Sciatic nerve (tissue), 2 donors: ENCODE measurements at regions not wholly inside any gene's neighbourhood (a gene's known extent, or its start where the extent isn't known, plus 50 kb on each side); places are given as distances from the start of the nearest gene placed in this dataset.

ENCODE experiments used
- ATAC-seq: fragments of 200-7000 bp; cut with Tn5 transposase; one replicate; pipeline ENCODE4 v1.9.1; 2020; ENCODE audit warnings: mild to moderate bottlenecking, moderate library complexity
- DNase-seq: peaks from one replicate; pipeline ENCODE4 v3.0.0-alpha.2; 2020; ENCODE audit warnings: low spot score
- intact Hi-C: fragments of 100-400 bp; cut with DNase I; formaldehyde crosslinking; loops from one replicate; pipeline ENCODE4 v1.14.2; 2022
- donor health status: DM: no; HTN: no; CAD: no.
- donor health status: DM: no; HTN: no; CAD: no.

DNA sequence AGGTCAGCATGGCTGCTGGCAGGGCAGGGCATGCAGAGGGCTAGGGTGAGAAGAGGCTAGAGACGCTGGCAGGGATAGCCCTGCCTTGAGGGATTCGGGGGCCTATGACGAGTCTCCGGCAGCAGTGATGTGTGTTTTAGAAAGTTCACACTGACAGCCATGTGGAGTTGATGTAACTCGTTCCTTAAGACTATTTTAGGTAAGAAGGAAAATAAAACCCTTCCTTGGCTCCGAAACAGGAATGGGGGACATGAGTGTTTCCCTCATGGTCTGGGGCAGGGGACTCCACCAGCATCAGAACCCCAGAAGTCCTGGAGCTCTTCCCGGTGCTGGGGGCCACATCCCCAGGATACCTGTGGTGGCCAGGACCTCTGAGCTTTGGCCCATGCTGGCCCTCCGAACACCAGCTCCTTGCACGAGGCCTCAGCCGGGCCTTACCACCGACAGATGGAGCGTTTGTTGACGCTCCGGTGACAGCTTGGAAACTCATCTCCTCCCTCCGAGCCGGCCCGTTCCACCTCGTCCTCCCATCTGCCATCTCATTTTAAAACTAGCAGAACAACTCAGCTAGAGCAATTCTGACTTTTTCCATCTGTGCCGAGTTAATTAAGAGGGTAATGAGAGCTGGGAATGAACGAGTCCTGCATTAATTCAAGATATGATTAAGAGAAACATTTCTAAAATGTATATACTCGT lies 337.7 kb downstream of the CDK5RAP2 start:
- intact Hi-C loops = no loop called here
- no peak for ATAC-seq
- DNase-seq = no peak

GRCh38 chr9:120236596-120236995 lies 343.4 kb downstream of the CDK5RAP2 start:
- intact Hi-C loops = no loop called here
- ATAC-seq (no peak), DNase-seq (no peak)

DNA sequence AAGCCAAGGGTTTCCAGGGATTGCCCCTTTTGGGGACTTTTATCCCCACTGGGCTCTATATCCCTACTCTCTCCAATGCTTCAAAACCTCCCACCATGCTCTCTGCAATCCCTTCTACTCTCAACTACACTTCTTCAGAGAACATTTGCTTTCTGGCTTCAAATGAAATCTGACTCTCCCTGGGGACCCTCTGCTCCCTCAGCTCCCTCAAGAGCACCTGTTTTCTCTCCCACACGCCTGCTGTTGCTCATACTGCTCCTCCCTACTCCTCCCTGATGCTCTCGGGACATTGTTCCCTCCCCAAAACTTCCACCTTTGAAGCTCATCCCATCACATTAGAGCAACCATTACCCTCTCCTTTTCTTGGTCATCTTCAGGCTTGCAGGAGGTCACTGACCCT lies 344.9 kb downstream of the CDK5RAP2 start:
- intact Hi-C loops = no loop called here

DNA sequence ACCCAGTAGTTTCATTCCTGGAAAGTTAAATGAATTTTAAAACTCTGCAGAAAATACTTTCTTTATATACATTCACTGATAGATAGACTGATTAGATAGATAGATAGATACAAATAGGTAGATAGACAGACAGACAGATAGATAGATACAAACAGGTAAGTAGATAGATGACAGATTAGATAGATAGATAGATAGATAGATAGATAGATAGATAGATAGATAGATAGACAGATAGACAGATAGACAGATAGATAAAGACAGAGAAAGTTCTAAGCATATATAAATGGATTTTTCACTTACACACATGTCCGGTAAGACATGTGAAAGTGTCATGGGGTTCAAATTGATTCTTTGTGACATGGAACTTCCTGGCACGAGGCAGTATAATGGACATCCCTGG lies 349.7 kb downstream of the CDK5RAP2 start:
- no peak for ATAC-seq
- intact Hi-C loops = no loop called here
- no peak for DNase-seq

More for the DNA sequence above, 344.9 kb downstream of the CDK5RAP2 start:
- ATAC-seq (no peak), DNase-seq (no peak)

DNA sequence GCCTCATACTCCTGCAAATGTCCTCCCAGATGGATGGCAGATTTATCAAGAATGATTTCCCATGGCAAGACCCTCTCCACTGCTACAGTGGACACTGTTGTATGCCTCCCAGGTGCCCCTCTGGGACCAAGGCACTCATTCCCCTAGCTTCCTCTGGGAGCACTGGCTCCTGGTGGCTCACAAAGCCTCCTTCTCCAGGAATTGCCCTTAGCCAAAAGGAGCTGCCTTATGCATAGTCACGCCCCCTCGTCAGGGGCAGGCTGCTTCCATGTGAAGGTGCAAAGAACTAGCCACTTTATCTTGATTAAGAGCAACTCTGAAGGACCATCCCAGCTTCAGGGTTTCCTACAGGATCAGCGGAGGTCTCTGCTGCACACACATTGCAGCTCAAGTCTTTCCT lies 358.1 kb downstream of the CDK5RAP2 start:
- intact Hi-C loops = no loop called here
- no peak for DNase-seq
- ATAC-seq = no peak

- no peak for ATAC-seq
- intact Hi-C loops = no loop called here
- DNase-seq = no peak
Observed at GRCh38 chr9:120214332-120214731, 365.6 kb downstream of the CDK5RAP2 start.

- intact Hi-C loops = no loop called here
- ATAC-seq = no peak
- no peak for DNase-seq
Observed at GRCh38 chr9:120212853-120213200, 367.1 kb downstream of the CDK5RAP2 start.

- ATAC-seq = no peak
- DNase-seq = no peak
- intact Hi-C loops = no loop called here
Observed at GRCh38 chr9:120212153-120212852, 367.7 kb downstream of the CDK5RAP2 start.

DNA sequence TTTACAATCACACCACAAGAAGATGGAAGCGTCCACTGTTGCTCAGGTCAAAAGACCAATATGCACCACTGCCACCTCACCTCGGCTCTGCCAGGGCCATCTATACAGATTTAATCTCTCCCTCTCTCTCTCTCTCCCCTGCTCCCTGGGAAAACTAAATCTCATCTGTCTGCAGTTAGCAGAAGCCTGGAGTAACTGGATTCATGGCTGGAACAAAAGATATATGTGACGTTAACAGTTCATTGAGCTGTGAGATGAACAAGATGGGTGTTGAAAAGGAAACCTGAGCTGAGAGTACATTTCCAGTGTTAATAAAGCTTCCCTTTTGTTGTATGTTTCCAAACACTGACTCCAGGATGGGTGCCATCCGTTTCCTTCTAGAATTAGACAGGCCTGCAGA lies 369.7 kb downstream of the CDK5RAP2 start:
- intact Hi-C loops = no loop called here
- DNase-seq (no peak), ATAC-seq (no peak)

- no peak for DNase-seq
- no peak for ATAC-seq
- intact Hi-C loops = no loop called here
Observed at GRCh38 chr9:120202856-120203654, 376.9 kb downstream of the CDK5RAP2 start.

DNA sequence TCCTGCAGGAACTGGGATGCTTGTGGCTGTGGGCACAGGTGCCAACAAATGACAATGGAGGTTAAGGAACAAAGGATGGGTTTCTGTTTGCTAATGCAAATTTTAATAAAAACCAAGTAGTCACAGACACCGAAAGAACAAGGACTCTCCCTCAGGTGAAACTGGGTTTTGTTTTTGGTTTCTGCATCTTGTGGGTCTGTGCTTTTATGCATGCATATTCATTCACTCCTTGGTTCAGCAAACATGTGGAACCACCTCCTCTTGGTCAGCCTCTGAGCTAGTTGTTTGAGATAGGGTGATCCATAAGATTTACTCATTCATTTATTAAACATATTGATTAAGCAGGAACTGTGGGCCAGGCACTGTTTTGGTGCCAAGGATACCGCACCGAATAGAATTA lies 381.9 kb downstream of the CDK5RAP2 start:
- intact Hi-C loops = no loop called here
- ATAC-seq = no peak

DNA sequence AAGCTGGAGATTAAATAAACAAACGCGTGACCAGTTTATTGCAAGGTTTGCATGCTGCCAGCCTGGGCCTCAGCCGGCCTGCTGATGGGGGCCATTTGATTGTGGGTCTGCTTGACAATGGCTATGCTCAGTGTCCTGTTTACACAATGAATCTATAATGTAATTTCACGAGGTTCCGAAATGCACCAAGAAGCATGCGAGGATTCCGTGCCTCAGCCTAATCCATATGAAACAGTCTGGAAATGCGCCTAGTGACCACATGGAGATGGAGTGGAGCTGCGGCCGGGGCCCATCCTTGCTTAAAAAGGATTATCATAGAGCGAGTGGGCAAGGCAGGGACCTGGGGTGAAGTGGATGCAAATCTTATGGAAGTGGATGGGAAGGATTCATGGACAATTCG lies 382.4 kb downstream of the CDK5RAP2 start:
- intact Hi-C loops = no loop called here
- ATAC-seq (no peak), DNase-seq (no peak)

More for the DNA sequence above, 381.9 kb downstream of the CDK5RAP2 start:
- no peak for DNase-seq

- intact Hi-C loops = no loop called here
- no peak for ATAC-seq
Observed at GRCh38 chr9:120191141-120191540, 388.8 kb downstream of the CDK5RAP2 start.

DNA sequence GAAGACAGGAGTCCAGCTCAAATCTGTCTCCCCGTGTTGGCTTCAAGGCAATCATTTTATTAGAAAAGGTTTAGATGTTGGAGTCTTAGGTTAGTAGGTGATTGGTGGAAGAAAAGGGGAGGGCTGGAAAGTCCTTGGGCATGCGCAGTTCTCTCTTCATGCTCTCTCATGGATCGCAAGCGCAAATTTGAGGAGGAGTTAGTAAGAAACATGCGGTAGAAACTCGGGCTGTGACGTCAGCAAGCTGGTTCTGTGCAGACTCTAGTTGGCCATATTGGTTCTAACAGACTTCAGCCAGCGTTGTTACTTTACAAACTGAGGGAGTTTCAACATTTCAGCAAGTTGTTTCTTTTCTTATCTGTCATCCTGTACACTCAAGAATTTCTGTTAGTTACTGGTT lies 392.2 kb downstream of the CDK5RAP2 start:
- intact Hi-C loops = no loop called here
- ATAC-seq (no peak), DNase-seq (no peak)

More at GRCh38 chr9:120191141-120191540, 388.8 kb downstream of the CDK5RAP2 start:
- no peak for DNase-seq

DNA sequence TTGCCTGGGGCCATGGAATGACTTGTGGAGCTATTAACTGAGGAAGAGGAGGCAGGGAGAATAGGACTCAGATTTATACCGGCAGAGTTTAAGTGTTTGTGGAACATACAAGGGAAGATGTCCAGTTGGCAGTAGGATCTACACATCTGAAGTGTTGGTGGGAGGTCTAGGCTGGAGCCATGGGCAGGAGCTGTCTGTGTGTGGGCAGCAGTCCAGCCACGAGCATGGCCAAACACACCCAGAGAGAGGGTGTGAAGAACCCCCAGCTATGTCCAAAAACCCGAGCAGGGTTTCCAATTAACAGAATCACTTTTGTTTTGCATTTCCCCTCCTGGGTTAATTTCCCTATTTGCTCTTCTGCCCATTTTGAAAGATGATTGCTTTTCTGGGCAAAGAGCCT lies 393.7 kb downstream of the CDK5RAP2 start:
- intact Hi-C loops = no loop called here
- no peak for DNase-seq
- ATAC-seq = no peak

DNA sequence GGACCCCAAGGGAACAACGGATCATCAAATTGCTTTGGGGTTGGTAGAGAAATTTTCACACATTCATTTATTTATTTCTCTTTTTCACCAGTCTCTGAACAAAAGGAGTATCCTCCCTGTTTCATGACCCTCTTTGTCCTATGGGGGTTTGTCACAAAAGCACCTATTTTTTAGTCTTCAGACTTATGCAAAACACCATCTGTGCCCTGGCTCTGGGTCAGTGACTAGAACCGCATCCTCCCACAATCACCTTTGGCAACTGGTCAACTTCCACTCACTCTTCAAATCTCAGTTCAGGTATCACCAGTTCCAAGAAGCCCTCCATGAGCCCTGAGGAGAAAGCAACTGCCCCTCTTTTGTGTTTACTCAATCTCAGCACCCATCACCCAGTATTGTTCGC lies 395.7 kb downstream of the CDK5RAP2 start:
- ATAC-seq (no peak), DNase-seq (no peak)
- intact Hi-C loops = no loop called here

GRCh38 chr9:120183615-120184014 lies 396.4 kb downstream of the CDK5RAP2 start:
- no peak for ATAC-seq
- no peak for DNase-seq
- intact Hi-C loops = no loop called here

GRCh38 chr9:120182011-120182410 lies 398.0 kb downstream of the CDK5RAP2 start:
- DNase-seq (no peak), ATAC-seq (no peak)
- intact Hi-C loops = no loop called here

DNA sequence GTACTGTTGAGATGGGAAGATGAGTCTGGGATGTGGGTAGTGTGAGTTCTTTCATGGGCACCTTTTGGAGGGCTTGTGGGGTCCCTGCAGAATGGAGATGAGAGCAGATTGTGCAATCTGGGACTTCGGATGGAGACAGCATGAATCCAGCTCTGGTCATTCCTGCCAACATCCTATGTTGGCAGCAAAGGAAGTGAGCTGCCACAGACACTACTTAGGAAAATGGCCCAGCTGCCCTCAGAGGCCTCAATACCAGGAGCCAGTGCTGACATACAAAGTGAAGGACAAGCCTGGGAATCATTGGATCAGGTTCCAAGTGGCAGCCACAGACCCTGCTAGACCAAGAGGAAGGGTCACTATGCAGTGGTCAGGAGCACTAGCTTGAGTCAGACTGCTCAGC lies 402.8 kb downstream of the CDK5RAP2 start:
- DNase-seq = no peak
- intact Hi-C loops = no loop called here
- no peak for ATAC-seq

- no peak for DNase-seq
- intact Hi-C loops = no loop called here
- no peak for ATAC-seq
Observed at GRCh38 chr9:120175031-120175430, 404.9 kb downstream of the CDK5RAP2 start.
